ENCODE measurements at regions not wholly inside any gene's neighbourhood (a gene's known extent, or its start where the extent isn't known, plus 50 kb on each side); places are given as distances from the start of the nearest gene placed in this dataset.

GRCh38 chr18:34380326-34380725 lies 155.6 kb upstream of the NOL4 start:
- TF ChIP-seq, protein P1, sequence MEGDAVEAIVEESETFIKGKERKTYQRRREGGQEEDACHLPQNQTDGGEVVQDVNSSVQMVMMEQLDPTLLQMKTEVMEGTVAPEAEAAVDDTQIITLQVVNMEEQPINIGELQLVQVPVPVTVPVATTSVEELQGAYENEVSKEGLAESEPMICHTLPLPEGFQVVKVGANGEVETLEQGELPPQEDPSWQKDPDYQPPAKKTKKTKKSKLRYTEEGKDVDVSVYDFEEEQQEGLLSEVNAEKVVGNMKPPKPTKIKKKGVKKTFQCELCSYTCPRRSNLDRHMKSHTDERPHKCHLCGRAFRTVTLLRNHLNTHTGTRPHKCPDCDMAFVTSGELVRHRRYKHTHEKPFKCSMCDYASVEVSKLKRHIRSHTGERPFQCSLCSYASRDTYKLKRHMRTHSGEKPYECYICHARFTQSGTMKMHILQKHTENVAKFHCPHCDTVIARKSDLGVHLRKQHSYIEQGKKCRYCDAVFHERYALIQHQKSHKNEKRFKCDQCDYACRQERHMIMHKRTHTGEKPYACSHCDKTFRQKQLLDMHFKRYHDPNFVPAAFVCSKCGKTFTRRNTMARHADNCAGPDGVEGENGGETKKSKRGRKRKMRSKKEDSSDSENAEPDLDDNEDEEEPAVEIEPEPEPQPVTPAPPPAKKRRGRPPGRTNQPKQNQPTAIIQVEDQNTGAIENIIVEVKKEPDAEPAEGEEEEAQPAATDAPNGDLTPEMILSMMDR (IDR thresholded peaks at IDR 0.05; ENCODE audit: control extremely low read depth in 1 of 3, insufficient read depth in 1 of 3, low read depth in 1 of 3, low read length in 3 of 3), result no peak
- no peak for TF ChIP-seq EZH2 (IDR thresholded peaks at IDR 0.05; ENCODE audit: low read depth, low read length, severe bottlenecking)
- TF ChIP-seq POLR2A (IDR thresholded peaks at IDR 0.05; ENCODE audit: control extremely low read depth in 1 of 2, low read depth in 2 of 2, low read length in 2 of 2), result no peak
- TF ChIP-seq SUZ12 (IDR thresholded peaks at IDR 0.05; ENCODE audit: low read length), result no peak
- no peak for TF ChIP-seq ATF3 (IDR thresholded peaks at IDR 0.05; ENCODE audit: insufficient read depth, low read depth, low read length)
- no peak for TF ChIP-seq SP1 (IDR thresholded peaks at IDR 0.05; ENCODE audit: low read depth, low read length)
- TF ChIP-seq JUN (IDR thresholded peaks at IDR 0.05; ENCODE audit: low read depth, low read length), result no peak
- no peak for TF ChIP-seq CHD2 (IDR thresholded peaks at IDR 0.05; ENCODE audit: low read length)
- TF ChIP-seq, protein P2, sequence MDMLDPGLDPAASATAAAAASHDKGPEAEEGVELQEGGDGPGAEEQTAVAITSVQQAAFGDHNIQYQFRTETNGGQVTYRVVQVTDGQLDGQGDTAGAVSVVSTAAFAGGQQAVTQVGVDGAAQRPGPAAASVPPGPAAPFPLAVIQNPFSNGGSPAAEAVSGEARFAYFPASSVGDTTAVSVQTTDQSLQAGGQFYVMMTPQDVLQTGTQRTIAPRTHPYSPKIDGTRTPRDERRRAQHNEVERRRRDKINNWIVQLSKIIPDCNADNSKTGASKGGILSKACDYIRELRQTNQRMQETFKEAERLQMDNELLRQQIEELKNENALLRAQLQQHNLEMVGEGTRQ (IDR thresholded peaks at IDR 0.05; ENCODE audit: low read length), result no peak
